Right cardiac atrium (tissue), 5 donors: ENCODE measurements at regions not wholly inside any gene's neighbourhood (a gene's known extent, or its start where the extent isn't known, plus 50 kb on each side); places are given as distances from the start of the nearest gene placed in this dataset.
A peak's percentile ranks its signal among the peaks of the same experiment; 100 is the strongest.

Source experiments
- ATAC-seq, 2 donors: fragments of 200-7000 bp; cut with Tn5 transposase; one replicate each; pipeline versions ENCODE4 v1.8.0 to v1.9.1; 2020; ENCODE audit warnings: moderate library complexity in 2 of 2, mild to moderate bottlenecking in 1 of 2
- DNase-seq, 3 donors: peaks; one replicate each; pipeline ENCODE4 v3.0.0-alpha.2; 2020
- H3K27ac ChIP-seq: one replicate; pipeline ENCODE4 v1.5.1; 2013; ENCODE audit warnings: mild to moderate bottlenecking, low read length, control low read depth, moderate library complexity
- H3K27me3 ChIP-seq: one replicate; pipeline ENCODE4 v1.6.1; 2013; ENCODE audit not compliant: control insufficient read depth, insufficient read depth
- H3K4me1 ChIP-seq: one replicate; pipeline ENCODE4 v1.6.1; 2013; ENCODE audit warnings: low read length; ENCODE audit not compliant: control insufficient read depth, insufficient read depth
- H3K4me3 ChIP-seq: one replicate; pipeline ENCODE4 v1.5.1; 2013; ENCODE audit warnings: low read length, control low read depth
- H3K9me3 ChIP-seq: one replicate; pipeline ENCODE4 v1.6.1; 2013; ENCODE audit warnings: low read length; ENCODE audit not compliant: control insufficient read depth
- WGBS: extraction: QIAGEN DNeasy Blood & Tissue Kit; methylation state at CpG from one replicate; pipeline ENCODE4 v1.1.7; 2013; 5-methylcytosine and 5-hydroxymethylcytosine counted together
- intact Hi-C, 4 donors: fragments of 100-400 bp; cut with DNase I; formaldehyde crosslinking; loops; one replicate each; pipeline versions ENCODE4 v1.11.0 to v1.14.0; 2022 to 2023
- donor health status: healthy with polysubstance abuse.
- donor health status: DM: no; HTN: yes; CAD: no.
- donor health status: DM: no; HTN: no; CAD: no.
- donor health status: DM: no; HTN: yes; CAD: no; lungs with severe emphysema.
- donor health status: DM: yes; HTN: yes; CAD: no.

DNA sequence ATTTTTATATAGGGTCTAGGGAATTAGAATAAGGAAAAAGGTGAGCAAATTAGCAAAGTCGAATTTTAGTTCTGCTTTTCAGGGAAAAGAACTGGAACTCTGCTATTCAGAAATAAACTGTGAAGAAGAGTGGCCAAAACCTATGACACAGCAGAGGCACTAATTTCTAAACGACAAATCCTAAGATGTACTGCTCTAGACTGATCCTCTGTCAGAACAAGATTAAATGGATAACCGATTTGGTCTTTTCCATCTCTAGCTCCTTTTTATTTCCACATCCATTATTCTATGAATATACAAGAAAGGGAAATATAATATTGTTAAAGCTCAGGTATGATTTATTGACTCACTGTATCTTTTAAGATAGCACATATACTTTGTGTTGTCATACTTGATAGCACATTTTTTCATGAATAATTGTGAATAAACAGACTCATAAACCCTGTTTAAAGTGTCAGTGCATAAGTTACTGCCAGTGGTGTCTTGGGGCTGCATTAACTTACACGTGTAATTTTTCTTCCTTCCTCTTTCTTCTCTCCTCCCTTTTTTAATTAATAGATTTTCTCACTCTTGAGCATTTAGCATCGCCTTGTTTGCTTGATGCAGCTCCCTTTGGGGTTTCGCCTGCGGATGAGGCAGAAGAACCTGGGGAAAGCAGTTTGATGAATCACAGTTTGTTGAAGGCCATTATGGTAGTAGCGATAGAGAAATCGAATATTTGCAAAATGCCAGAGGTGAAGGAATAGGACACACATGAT lies 496.6 kb downstream of the ADGRL2 start:
- intact Hi-C loops, result no loop called here
- Histone ChIP-seq H3K9me3 (no peaks in the 10 kb centered on the region), H3K4me3 (no peak overlapping the region), H3K4me1 (no peaks in the 10 kb centered on the region), H3K27ac (no peak overlapping the region), H3K27me3 (no peaks in the 10 kb centered on the region)
- ATAC-seq (no peak), DNase-seq (no peak)
- 87% methylated on average over 9 of the region's 9 CpGs for WGBS

DNA sequence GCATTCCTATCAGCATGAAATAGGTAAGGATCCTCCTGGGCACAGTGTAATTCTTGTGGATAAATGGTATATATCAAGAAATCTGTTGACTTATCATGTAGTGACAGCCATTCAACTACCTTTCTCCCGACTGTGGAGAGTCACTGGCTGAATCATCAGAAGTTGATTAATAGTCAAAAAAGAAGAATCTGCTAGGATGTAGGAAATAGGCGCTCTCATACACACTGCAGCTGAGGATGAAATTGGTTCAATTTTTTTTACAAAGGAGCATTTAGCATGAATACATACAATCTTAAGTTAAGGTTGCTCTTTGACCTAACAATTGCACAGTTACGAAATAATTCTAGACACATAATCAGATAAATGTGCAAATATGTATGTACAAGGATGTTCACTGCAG lies 486.8 kb downstream of the ADGRL2 start:
- Histone ChIP-seq H3K27me3 (no peaks in the 10 kb centered on the region), H3K4me3 (no peak overlapping the region), H3K9me3 (no peaks in the 10 kb centered on the region), H3K4me1 (no peaks in the 10 kb centered on the region), H3K27ac (no peak overlapping the region)
- no peak for ATAC-seq
- WGBS, result 83% methylated on average over 3 of the region's 3 CpGs
- intact Hi-C loops, result no loop called here
- DNase-seq, result no peak

DNA sequence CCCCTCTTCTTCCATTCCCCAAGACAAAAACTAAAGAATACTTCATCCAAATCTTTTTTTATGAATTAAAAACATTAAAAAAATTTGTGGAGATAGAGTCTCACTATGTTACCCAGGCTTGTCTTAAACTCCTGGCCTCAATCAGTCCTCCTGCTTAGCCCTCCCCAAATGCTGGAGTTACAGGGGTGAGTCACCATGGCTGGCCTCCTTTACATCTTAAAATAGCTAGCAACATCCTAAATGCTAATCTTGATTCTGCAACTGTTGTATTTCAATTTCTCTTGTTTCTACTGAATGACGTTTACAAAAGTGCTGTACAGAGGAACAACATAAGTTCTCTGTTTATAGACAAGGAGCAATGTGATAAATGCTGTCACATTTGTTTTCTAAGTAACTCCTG lies 483.5 kb downstream of the ADGRL2 start:
- intact Hi-C loops, result no loop called here
- ATAC-seq, result no peak
- H3K4me3 ChIP-seq, result no peak overlapping the region
- no peaks in the 10 kb centered on the region for H3K9me3 ChIP-seq
- no peak overlapping the region for H3K27ac ChIP-seq
- no peaks in the 10 kb centered on the region for H3K4me1 ChIP-seq
- no peaks in the 10 kb centered on the region for H3K27me3 ChIP-seq
- WGBS, result 57% methylated on average over 1 of the region's 1 CpG
- no peak for DNase-seq

DNA sequence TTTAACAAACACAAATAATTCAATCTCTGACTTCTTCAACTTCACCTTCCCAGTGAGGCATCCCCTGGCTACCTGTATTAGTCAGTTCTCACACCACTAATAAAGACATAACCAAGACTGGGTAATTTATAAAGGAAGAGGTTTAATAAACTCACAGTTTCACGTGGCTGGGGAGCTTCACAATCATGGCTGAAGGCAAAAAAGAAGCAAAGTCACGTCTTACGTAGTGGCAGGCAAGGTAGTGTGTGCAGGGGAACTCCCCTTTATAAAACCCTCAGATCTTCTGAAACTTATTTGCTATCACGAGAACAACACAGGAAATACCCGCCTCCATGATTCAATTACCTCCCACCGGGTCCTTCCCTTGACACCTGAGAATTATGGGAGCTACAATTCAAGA lies 478.5 kb downstream of the ADGRL2 start:
- Histone ChIP-seq H3K27ac (no peak overlapping the region), H3K4me3 (no peak overlapping the region), H3K27me3 (no peaks in the 10 kb centered on the region), H3K4me1 (no peaks in the 10 kb centered on the region), H3K9me3 (no peaks in the 10 kb centered on the region)
- ATAC-seq (no peak), DNase-seq (no peak)
- intact Hi-C loops, result no loop called here
- WGBS, result 85% methylated on average over 6 of the region's 6 CpGs

DNA sequence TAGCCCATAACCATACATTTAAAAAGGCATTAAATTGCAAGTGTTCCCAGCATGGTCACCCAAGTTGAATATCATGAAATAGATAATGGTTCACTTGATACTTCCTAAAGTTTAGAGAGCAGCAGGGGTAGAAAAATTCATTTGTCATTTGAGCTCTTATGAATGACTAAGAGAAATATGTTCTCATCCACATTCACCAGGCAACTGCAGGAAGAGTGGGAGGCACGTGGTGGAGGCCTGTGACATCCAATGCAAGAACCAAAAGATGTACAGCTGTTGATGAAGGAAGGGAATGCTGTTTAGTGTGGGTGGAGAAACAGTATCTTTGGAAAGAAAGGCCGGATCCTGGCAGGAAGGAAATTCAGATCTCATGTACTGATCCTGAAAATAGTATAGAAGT lies 473.1 kb downstream of the ADGRL2 start:
- DNase-seq (no peak), ATAC-seq (no peak)
- intact Hi-C loops, result no loop called here
- WGBS, result 36% methylated on average over 2 of the region's 2 CpGs
- H3K27me3 ChIP-seq, result no peaks in the 10 kb centered on the region
- H3K27ac ChIP-seq, result no peak overlapping the region
- H3K4me3 ChIP-seq, result no peak overlapping the region
- no peaks in the 10 kb centered on the region for H3K9me3 ChIP-seq
- peaks cover 5% of the 10 kb centered on the region for H3K4me1 ChIP-seq

DNA sequence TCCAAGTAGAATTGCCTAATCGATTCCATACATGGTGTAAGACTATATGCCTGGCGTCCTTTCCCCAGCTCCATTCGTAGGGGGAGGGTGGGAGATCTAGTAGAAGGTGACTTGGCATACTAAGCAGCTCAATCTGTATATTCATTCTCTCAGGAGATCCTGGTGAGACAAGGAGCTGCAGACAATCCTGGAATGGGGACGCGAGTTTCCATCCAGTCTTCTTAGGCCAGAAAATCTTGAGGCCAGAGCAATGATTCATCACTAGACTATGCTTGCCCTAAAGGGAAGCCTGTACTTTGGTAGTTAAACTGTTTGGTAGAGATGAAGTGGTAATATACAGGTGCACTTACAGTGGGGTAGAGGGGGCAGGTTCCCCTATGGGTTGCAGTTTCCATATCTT lies 468.7 kb downstream of the ADGRL2 start:
- 61% methylated on average over 5 of the region's 5 CpGs for WGBS
- intact Hi-C loops, result no loop called here
- H3K4me1 ChIP-seq, result peaks cover 5% of the 10 kb centered on the region
- H3K4me3 ChIP-seq, result no peak overlapping the region
- ATAC-seq, result peak; percentile 34 to 76
- DNase-seq, result peak in 1 of 3 donors; percentile 31
- no peak overlapping the region for H3K27ac ChIP-seq
- no peaks in the 10 kb centered on the region for H3K27me3 ChIP-seq
- no peaks in the 10 kb centered on the region for H3K9me3 ChIP-seq

DNA sequence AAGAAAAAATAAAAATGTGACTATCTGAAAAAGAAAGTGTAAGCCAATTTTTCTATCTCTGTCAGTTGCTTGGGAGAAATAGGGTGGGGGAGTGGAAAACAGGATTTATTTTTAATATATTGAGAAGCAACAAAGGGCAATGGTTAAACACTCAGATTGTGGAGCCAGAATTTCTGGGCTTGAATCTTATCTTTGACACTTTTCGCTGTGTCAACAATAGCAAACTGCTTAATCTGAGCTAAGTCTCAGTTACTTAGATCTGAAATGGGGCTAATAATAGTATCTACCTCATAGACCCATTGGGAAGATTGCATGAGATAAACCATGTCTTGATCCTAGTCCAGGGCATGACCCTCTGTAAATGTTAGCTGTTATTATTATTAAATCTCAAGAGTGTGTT lies 468.1 kb downstream of the ADGRL2 start:
- intact Hi-C loops, result no loop called here
- Histone ChIP-seq H3K9me3 (no peaks in the 10 kb centered on the region), H3K27ac (no peak overlapping the region), H3K4me3 (no peak overlapping the region), H3K27me3 (no peaks in the 10 kb centered on the region), H3K4me1 (peaks cover 3% of the 10 kb centered on the region)
- ATAC-seq (peak in 1 of 2 donors; percentile 68), DNase-seq (no peak)
- 57% methylated on average over 1 of the region's 1 CpG for WGBS

DNA sequence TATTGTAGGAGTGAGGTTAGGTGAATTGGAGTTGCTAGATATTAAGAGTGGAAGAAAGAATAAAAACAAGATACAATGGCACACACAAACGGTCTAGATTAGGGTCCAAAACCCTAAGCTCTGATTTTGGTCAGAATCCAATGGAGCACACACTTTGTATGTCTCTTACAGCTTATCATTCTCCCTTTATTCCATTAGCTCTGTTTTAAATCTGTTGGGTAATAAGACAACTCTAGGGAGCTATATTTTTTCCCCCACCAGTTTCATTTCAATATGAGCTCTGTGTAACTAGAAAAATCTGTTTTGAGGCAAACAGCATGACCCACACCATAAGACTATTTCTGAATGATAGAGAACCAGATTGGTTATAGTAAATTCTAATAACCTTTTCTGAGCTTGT lies 465.6 kb downstream of the ADGRL2 start:
- Histone ChIP-seq H3K4me1 (peaks cover 3% of the 10 kb centered on the region), H3K27me3 (no peaks in the 10 kb centered on the region), H3K9me3 (no peaks in the 10 kb centered on the region), H3K4me3 (no peak overlapping the region), H3K27ac (no peak overlapping the region)
- DNase-seq (no peak), ATAC-seq (no peak)
- 74% methylated on average over 1 of the region's 1 CpG for WGBS
- intact Hi-C loops, result no loop called here

DNA sequence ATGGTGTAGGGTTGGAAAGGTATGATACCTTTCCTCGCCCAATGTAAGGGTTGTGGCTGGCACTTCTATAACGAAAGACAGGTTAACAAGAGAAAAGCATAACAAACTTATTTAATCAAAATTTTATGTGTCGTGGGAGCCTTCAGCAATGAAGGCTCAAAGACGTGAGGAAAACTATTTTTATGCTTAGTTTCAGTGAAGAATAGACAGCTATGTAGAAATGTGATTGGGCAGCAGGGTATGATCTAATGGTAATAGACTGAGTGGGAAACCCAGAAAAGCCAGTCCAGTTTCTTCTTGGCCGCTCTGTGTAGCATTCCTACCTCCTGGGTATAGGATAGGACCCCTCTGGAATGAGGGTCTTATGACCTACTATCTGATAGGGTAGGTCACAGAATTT lies 464.7 kb downstream of the ADGRL2 start:
- Histone ChIP-seq H3K27ac (no peak overlapping the region), H3K9me3 (no peaks in the 10 kb centered on the region), H3K4me3 (no peak overlapping the region), H3K4me1 (peaks cover 3% of the 10 kb centered on the region), H3K27me3 (no peaks in the 10 kb centered on the region)
- no peak for DNase-seq
- ATAC-seq, result no peak
- 85% methylated on average over 5 of the region's 5 CpGs for WGBS
- intact Hi-C loops, result no loop called here

DNA sequence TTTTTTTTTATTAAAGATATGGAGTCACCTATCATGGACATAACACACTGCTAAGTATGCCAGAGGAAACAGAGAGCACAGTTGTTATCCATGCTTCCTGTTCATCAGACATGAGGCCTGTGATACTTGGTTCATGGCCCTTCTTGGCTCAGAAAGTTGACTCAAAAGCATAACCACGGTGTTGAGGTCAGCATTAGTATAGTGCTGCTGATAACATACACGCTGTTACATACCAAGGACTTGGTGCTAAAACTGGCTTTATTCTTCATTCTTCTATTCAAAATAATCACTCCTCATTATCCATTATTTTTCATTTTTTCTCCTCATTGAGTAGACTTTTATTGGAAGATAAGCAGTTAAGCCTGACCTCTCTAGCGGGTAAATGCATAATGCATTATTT lies 464.1 kb downstream of the ADGRL2 start:
- ATAC-seq, result no peak
- WGBS, result 49% methylated on average over 3 of the region's 3 CpGs

DNA sequence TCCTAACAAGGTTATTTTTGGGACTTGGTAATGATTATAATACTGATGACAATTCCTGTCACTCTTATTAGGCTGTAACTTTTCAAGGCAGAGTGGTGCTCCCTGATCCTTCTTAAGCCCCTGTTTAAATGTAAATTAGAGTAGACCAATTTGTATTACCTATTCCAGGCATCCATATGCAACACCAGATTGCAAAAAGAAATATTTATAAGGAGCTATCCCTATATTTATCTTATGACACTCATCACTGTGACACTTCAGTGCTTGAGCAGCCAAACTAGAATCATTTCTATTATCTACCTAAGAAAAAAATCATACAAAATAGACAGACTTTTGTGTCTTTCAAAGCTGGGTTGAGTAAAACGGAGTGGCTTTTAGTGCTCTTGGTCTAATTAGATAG lies 462.7 kb downstream of the ADGRL2 start:
- no peak for ATAC-seq
- no peak overlapping the region for H3K4me3 ChIP-seq
- WGBS, result 83% methylated on average over 1 of the region's 1 CpG
- DNase-seq, result no peak
- H3K9me3 ChIP-seq, result no peaks in the 10 kb centered on the region
- H3K27me3 ChIP-seq, result no peaks in the 10 kb centered on the region
- intact Hi-C loops, result no loop called here
- no peak overlapping the region for H3K27ac ChIP-seq
- H3K4me1 ChIP-seq, result no peaks in the 10 kb centered on the region

More for the DNA sequence above, 464.1 kb downstream of the ADGRL2 start:
- no peak for DNase-seq
- Histone ChIP-seq H3K4me1 (peaks cover 3% of the 10 kb centered on the region), H3K9me3 (no peaks in the 10 kb centered on the region), H3K4me3 (no peak overlapping the region), H3K27me3 (no peaks in the 10 kb centered on the region), H3K27ac (no peak overlapping the region)
- intact Hi-C loops, result no loop called here

DNA sequence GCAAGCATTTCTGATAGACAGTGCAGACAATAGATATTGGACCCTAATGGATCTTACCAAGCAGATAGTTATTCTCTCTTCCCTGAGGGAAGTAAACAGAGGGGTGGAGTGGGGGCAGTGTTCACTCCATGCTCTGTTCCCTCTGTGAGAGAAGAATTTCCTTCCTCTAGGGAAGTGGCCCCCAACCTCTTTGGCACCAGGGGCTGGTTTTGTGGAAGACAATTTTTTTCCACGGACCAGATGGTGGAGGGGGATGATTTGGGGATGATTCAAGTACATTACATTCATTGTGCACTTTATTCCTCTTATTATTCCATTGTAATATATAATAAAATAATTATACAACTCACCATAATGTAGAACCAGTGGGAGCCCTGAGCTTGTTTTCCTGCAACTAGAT lies 459.9 kb downstream of the ADGRL2 start:
- intact Hi-C loops, result no loop called here
- H3K4me1 ChIP-seq, result no peaks in the 10 kb centered on the region
- no peaks in the 10 kb centered on the region for H3K27me3 ChIP-seq
- no peak overlapping the region for H3K4me3 ChIP-seq
- 26% methylated on average over 1 of the region's 1 CpG for WGBS
- DNase-seq, result no peak
- no peak overlapping the region for H3K27ac ChIP-seq
- H3K9me3 ChIP-seq, result no peaks in the 10 kb centered on the region
- no peak for ATAC-seq
